ENCODE measurements at regions not wholly inside any gene's neighbourhood (a gene's known extent, or its start where the extent isn't known, plus 50 kb on each side); places are given as distances from the start of the nearest gene placed in this dataset.

- no peak overlapping the region for H2AFZ ChIP-seq (ENCODE audit: low read length)
- H3K9ac ChIP-seq (ENCODE audit: insufficient read depth, low read depth, low read length): no peak overlapping the region
- no peaks in the 10 kb centered on the region for H3K36me3 ChIP-seq (replicated peaks in 1 of 2; ENCODE audit: control insufficient read depth in 1 of 2, insufficient read depth in 2 of 2, low read length in 2 of 2)
- H3K79me2 ChIP-seq (ENCODE audit: insufficient read depth, low read length): no peaks in the 10 kb centered on the region
- no peak overlapping the region for H3K4me3 ChIP-seq (replicated peaks in 1 of 3; ENCODE audit: insufficient read depth in 1 of 3, low read depth in 2 of 3, low read length in 3 of 3)
- no peak overlapping the region for H3K4me2 ChIP-seq (ENCODE audit: low read depth, low read length)
- no peak overlapping the region for H3K27ac ChIP-seq (ENCODE audit: extremely low read length, insufficient read depth, low read length)
- POLR2A ChIA-PET: no interaction called here
- intact Hi-C loops (cut with micrococcal nuclease; ENCODE audit: unreplicated experiment) (no loop called here), in situ Hi-C loops (cut with HindIII; ENCODE audit: extremely low pct_ligation_motif_present, low pct_unique_long_range_greater_than_20kb) (no loop called here)
- FAIRE-seq: no peak
- CTCF ChIA-PET (ENCODE audit: low intra/inter-chr PET ratio, low total read pairs): no interaction called here
- no peaks in the 10 kb centered on the region for H3K4me1 ChIP-seq (ENCODE audit: insufficient read depth, low read length)
- no TSS peak for BruUV-seq (replicated peaks)
- peaks cover 0 to 12% of the 10 kb centered on the region in 2 experiments; a peak in 3 of 5 replicates for H3K27me3 ChIP-seq (ENCODE audit: control insufficient read depth in 1 of 2, insufficient read depth in 2 of 2, low read length in 2 of 2)
- no peak for TF ChIP-seq FIP1L1 (IDR thresholded peaks at IDR 0.05; ENCODE audit: borderline replicate concordance, insufficient read depth, low read depth, low read length)
- WGBS (ENCODE audit: low lambda C conversion rate): 14% methylated on average over 4 of the region's 4 CpGs
- DNase-seq (ENCODE audit: low spot score): no peak
- H4K20me1 ChIP-seq (ENCODE audit: insufficient read depth, low read length): no peaks in the 10 kb centered on the region
- no peak for ATAC-seq
- H3K9me3 ChIP-seq (ENCODE audit: low read length): no peaks in the 10 kb centered on the region
Measured at GRCh38 chr2:114049280-114049679, 159.4 kb downstream of the ACTR3 start.

GRCh38 chr2:114049826-114050225 lies 159.9 kb downstream of the ACTR3 start:
- Histone ChIP-seq H3K4me3 (replicated peaks in 1 of 3; ENCODE audit: insufficient read depth in 1 of 3, low read depth in 2 of 3, low read length in 3 of 3) (no peak overlapping the region), H2AFZ (ENCODE audit: low read length) (no peak overlapping the region), H3K9me3 (ENCODE audit: low read length) (no peaks in the 10 kb centered on the region), H3K36me3 (replicated peaks in 1 of 2; ENCODE audit: control insufficient read depth in 1 of 2, insufficient read depth in 2 of 2, low read length in 2 of 2) (no peaks in the 10 kb centered on the region), H3K27me3 (ENCODE audit: control insufficient read depth in 1 of 2, insufficient read depth in 2 of 2, low read length in 2 of 2) (peaks cover 0 to 17% of the 10 kb centered on the region in 2 experiments; a peak in 3 of 5 replicates), H3K4me1 (ENCODE audit: insufficient read depth, low read length) (no peaks in the 10 kb centered on the region), H3K79me2 (ENCODE audit: insufficient read depth, low read length) (no peaks in the 10 kb centered on the region), H3K9ac (ENCODE audit: insufficient read depth, low read depth, low read length) (no peak overlapping the region), H3K4me2 (ENCODE audit: low read depth, low read length) (no peak overlapping the region), H3K27ac (ENCODE audit: extremely low read length, insufficient read depth, low read length) (no peak overlapping the region), H4K20me1 (ENCODE audit: insufficient read depth, low read length) (no peaks in the 10 kb centered on the region)
- no peak for DNase-seq (ENCODE audit: low spot score)
- FAIRE-seq: no peak
- POLR2A ChIA-PET: no interaction called here
- peak; percentile 48; the same call in 1 of the 2 replicates for TF ChIP-seq FOSL2 (CRISPR knock-in tag; IDR thresholded peaks at IDR 0.05)
- TF ChIP-seq ZNF121 (CRISPR knock-in tag; IDR thresholded peaks at IDR 0.05): no peak
- TF ChIP-seq BHLHE40 (IDR thresholded peaks at IDR 0.05; ENCODE audit: low read length): 0 out of 2 replicates have a peak, but pooled peaks have one; percentile 34
- no peak for TF ChIP-seq ZNF362 (CRISPR knock-in tag; IDR thresholded peaks at IDR 0.05; ENCODE audit: borderline replicate concordance)
- TF ChIP-seq MIER2 (CRISPR knock-in tag; IDR thresholded peaks at IDR 0.05): no peak
- TF ChIP-seq ZNF350 (CRISPR knock-in tag; IDR thresholded peaks at IDR 0.05; ENCODE audit: borderline replicate concordance, low read depth): no peak
- no peak for TF ChIP-seq NR3C1 (CRISPR knock-in tag; IDR thresholded peaks at IDR 0.05)
- TF ChIP-seq HBP1 (CRISPR knock-in tag; IDR thresholded peaks at IDR 0.05; ENCODE audit: low read depth): no peak
- TF ChIP-seq ZNF230 (CRISPR knock-in tag; IDR thresholded peaks at IDR 0.05): no peak
- no peak for TF ChIP-seq ZNF547 (CRISPR knock-in tag; IDR thresholded peaks at IDR 0.05)
- TF ChIP-seq NKX3-1 (CRISPR knock-in tag; IDR thresholded peaks at IDR 0.05): no peak
- no peak for TF ChIP-seq PLSCR1 (CRISPR knock-in tag; IDR thresholded peaks at IDR 0.05; ENCODE audit: borderline replicate concordance)
- in situ Hi-C loops (cut with HindIII; ENCODE audit: extremely low pct_ligation_motif_present, low pct_unique_long_range_greater_than_20kb) (no loop called here), intact Hi-C loops (cut with micrococcal nuclease; ENCODE audit: unreplicated experiment) (no loop called here)
- no peak for ATAC-seq
- WGBS (ENCODE audit: low lambda C conversion rate): 0% methylated on average over 2 of the region's 2 CpGs
- no TSS peak for BruUV-seq (replicated peaks)
- CTCF ChIA-PET (ENCODE audit: low intra/inter-chr PET ratio, low total read pairs): no interaction called here
